ENCODE measurements at regions not wholly inside any gene's neighbourhood (a gene's known extent, or its start where the extent isn't known, plus 50 kb on each side); places are given as distances from the start of the nearest gene placed in this dataset.

GRCh38 chr9:121601194-121601593, 50.2 kb upstream of the DAB2IP start:
- H3K4me3 ChIP-seq (replicated peaks; ENCODE audit: low read depth, low read length), result no peak overlapping the region
- peak; percentile 53 for DNase-seq (ENCODE audit: low read depth)
- no peak for TF ChIP-seq CTCF (IDR thresholded peaks at IDR 0.05; ENCODE audit: low read length, missing control alignments)
